Stomach (tissue), 8 donors: ENCODE measurements at regions not wholly inside any gene's neighbourhood (a gene's known extent, or its start where the extent isn't known, plus 50 kb on each side); places are given as distances from the start of the nearest gene placed in this dataset.

Experiments
- DNase-seq, 2 donors: peaks; one replicate each; pipeline versions ENCODE4 v3.0.0 to v3.0.0-alpha.2; 2013 to 2019
- H3K27ac ChIP-seq, 5 donors: fragments of 200-600 bp in 4 of 5; sonication (generic) in 4 of 5; one replicate each; pipeline ENCODE4 v1.5.1; 2013 to 2019; ENCODE audit warnings: mild to moderate bottlenecking in 1 of 5, moderate library complexity in 1 of 5
- H3K27me3 ChIP-seq, 3 donors: fragments of 200-600 bp; sonication (generic); one replicate each; pipeline ENCODE4 v1.5.1; 2017 to 2019; ENCODE audit warnings: mixed run types in 1 of 3
- H3K36me3 ChIP-seq, 4 donors: fragments of 200-600 bp; sonication (generic); 1 replicate in 3 of 4; 2 replicates in 1 of 4; pipeline ENCODE4 v1.5.1; 2016 to 2019
- H3K4me1 ChIP-seq, 4 donors: fragments of 200-600 bp; sonication (generic); one replicate each; pipeline ENCODE4 v1.5.1; 2016 to 2019
- H3K4me3 ChIP-seq, 4 donors: fragments of 200-600 bp; sonication (generic) in 3 of 4; one replicate each; pipeline ENCODE4 v1.5.1; 2016 to 2019; ENCODE audit warnings: mild to moderate bottlenecking in 1 of 4
- H3K9me3 ChIP-seq, 4 donors: fragments of 200-600 bp; sonication (generic); one replicate each; pipeline ENCODE4 v1.5.1; 2016 to 2019
- EP300 ChIP-seq: sonication (generic); formaldehyde crosslinking; IDR thresholded peaks from one replicate; pipeline ENCODE4 v1.6.1; 2017; ENCODE audit warnings: antibody characterized with exemption
- POLR2A ChIP-seq, 4 donors: fragments of 450-650 bp; IDR thresholded peaks; one replicate each; pipeline ENCODE4 v1.6.1; 2016; ENCODE audit warnings: antibody characterized with exemption in 4 of 4, control low read depth in 2 of 4, mild to moderate bottlenecking in 1 of 4, moderate library complexity in 1 of 4
- POLR2AphosphoS5 ChIP-seq, 3 donors: sonication (generic); formaldehyde crosslinking; IDR thresholded peaks; one replicate each; pipeline ENCODE4 v1.6.1; 2016; ENCODE audit warnings: antibody characterized with exemption in 3 of 3
- WGBS, 5 donors: extraction: QIAGEN DNeasy Blood & Tissue Kit in 3 of 5; methylation state at CpG; one replicate each; pipeline versions ENCODE4 v1.1.5 to v1.1.7; 2013 to 2018; 5-methylcytosine and 5-hydroxymethylcytosine counted together
- intact Hi-C: fragments of 100-400 bp; cut with DNase I; formaldehyde crosslinking; loops from one replicate; pipeline ENCODE4 v1.15.1; 2023; ENCODE audit warnings: low total_unique reads
- TF ChIP-seq, protein P1 (sequence below), 7 experiments: fragments of 450-650 bp in 4 of 7; fragments of 200-600 bp in 3 of 7; sonication (generic) in 3 of 7; IDR thresholded peaks; one replicate each; pipeline ENCODE4 v1.5.1; 2016 to 2019; ENCODE audit warnings: antibody characterized with exemption in 7 of 7, control low read depth in 2 of 7, mild to moderate bottlenecking in 1 of 7
- donor health status: healthy with polysubstance abuse.
- donor health status: Bipolar disorder and iron deficiency.
- donor health status: healthy.

DNA sequence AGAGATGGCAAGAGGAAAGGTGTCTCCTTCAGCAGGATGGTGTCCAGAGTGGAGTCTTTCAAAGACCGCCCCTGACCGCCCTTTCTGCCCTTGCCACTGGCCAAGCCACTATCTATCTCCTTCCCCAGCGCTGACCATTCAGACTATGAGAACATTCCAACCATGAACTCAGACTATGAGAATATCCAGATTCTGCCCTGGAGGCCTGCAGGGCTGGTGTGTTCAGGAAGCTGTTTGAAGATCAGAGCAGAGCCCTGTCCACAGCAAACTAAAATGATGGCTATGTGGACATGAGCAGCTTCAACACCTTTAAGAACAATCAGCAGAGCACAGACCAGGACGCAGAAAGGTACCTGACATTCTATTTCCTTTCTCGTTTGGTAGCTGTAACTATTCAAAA, 57.3 kb upstream of the WNT7A start:
- 84 to 88% (median 87%) methylated on average over 5 of the region's 5 CpGs for WGBS, 5 donors
- peaks cover 0 to 27% (median 6%) of the 10 kb centered on the region in 3 donors for H3K27me3 ChIP-seq
- DNase-seq: no peak
- intact Hi-C loops: no loop called here
- peaks cover 0 to 13% (median 12%) of the 10 kb centered on the region in 4 donors for H3K9me3 ChIP-seq
- TF ChIP-seq EP300 (no peak), POLR2A (IDR thresholded peaks at IDR 0.05) (no peak), POLR2AphosphoS5 (IDR thresholded peaks at IDR 0.05) (no peak)
- TF ChIP-seq, protein P1, sequence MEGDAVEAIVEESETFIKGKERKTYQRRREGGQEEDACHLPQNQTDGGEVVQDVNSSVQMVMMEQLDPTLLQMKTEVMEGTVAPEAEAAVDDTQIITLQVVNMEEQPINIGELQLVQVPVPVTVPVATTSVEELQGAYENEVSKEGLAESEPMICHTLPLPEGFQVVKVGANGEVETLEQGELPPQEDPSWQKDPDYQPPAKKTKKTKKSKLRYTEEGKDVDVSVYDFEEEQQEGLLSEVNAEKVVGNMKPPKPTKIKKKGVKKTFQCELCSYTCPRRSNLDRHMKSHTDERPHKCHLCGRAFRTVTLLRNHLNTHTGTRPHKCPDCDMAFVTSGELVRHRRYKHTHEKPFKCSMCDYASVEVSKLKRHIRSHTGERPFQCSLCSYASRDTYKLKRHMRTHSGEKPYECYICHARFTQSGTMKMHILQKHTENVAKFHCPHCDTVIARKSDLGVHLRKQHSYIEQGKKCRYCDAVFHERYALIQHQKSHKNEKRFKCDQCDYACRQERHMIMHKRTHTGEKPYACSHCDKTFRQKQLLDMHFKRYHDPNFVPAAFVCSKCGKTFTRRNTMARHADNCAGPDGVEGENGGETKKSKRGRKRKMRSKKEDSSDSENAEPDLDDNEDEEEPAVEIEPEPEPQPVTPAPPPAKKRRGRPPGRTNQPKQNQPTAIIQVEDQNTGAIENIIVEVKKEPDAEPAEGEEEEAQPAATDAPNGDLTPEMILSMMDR (IDR thresholded peaks at IDR 0.05): no peak
- H3K4me3 ChIP-seq: no peak overlapping the region
- H3K36me3 ChIP-seq: no peaks in the 10 kb centered on the region
- peaks cover 0 to 7% (median 0%) of the 10 kb centered on the region in 4 donors for H3K4me1 ChIP-seq
- H3K27ac ChIP-seq: no peak overlapping the region

DNA sequence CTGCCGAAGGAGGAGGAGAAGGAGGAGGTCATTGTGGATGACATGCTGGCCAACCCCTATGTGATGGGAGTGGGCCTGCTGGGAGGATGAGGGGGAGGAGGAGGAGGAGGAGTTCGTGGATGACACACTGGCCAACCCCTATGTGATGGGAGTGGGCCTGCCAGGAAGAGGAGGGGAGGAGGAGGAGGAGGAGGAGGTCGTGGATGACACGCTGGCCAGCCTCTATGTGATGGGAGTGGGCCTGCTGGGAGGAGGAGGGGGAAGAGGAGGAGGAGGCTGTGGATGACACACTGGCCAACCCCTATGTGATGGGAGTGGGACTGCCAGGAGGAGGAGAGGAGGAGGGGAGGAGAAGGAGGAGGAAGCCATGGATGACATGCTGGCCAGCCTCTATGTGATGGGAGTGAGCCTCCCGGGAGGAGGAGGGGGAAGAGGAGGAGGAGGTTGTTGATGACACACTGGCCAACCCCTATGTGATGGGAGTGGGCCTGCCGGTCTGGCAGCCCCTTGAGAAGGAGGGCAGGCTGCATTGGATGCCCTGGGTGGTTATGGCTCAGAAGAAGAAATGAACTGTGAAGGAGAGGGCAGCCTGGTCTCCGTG, 55.7 kb upstream of the WNT7A start:
- H3K9me3 ChIP-seq: peaks cover 0 to 21% (median 17%) of the 10 kb centered on the region in 4 donors
- no peak for TF ChIP-seq POLR2AphosphoS5 (IDR thresholded peaks at IDR 0.05)
- TF ChIP-seq, protein P1 (IDR thresholded peaks at IDR 0.05): no peak
- TF ChIP-seq EP300: no peak
- no peak for TF ChIP-seq POLR2A (IDR thresholded peaks at IDR 0.05)
- no peak overlapping the region for H3K4me3 ChIP-seq
- H3K4me1 ChIP-seq: peaks cover 0 to 7% (median 0%) of the 10 kb centered on the region in 4 donors
- intact Hi-C loops: no loop called here
- DNase-seq: no peak
- 66 to 73% (median 69%) methylated on average over 6 to 7 of the region's 7 CpGs for WGBS, 5 donors
- H3K27ac ChIP-seq: no peak overlapping the region
- no peaks in the 10 kb centered on the region for H3K36me3 ChIP-seq
- peaks cover 0 to 31% (median 6%) of the 10 kb centered on the region in 3 donors for H3K27me3 ChIP-seq

DNA sequence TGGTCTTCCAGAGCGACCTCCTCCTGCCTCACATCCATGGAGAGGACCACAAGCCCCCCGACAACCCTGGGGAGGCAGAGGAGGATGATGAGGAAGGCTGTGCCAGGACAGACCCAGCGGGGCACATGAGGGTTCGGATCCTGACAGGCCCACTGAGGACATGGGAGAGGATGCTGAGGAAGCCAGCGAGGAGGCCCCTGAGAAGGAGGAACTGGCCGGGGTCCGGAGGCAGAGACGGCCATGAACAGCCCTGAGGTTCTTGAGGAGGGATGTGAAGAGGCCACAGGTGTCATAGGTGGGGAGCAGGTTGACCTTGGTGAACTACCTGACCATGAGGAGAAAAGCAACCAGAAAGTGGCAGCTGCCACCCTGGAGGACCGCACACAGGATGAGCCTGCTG, 54.9 kb upstream of the WNT7A start:
- WGBS, 5 donors: 82 to 98% (median 87%) methylated on average over 8 to 9 of the region's 9 CpGs
- Histone ChIP-seq H3K4me3 (no peak overlapping the region), H3K27me3 (peaks cover 0 to 34% (median 6%) of the 10 kb centered on the region in 3 donors), H3K9me3 (peaks cover 0 to 26% (median 19%) of the 10 kb centered on the region in 4 donors), H3K4me1 (peaks cover 0 to 7% (median 0%) of the 10 kb centered on the region in 4 donors), H3K27ac (no peak overlapping the region), H3K36me3 (no peaks in the 10 kb centered on the region)
- no peak for DNase-seq
- intact Hi-C loops: no loop called here
- TF ChIP-seq, protein P1 (IDR thresholded peaks at IDR 0.05): no peak

DNA sequence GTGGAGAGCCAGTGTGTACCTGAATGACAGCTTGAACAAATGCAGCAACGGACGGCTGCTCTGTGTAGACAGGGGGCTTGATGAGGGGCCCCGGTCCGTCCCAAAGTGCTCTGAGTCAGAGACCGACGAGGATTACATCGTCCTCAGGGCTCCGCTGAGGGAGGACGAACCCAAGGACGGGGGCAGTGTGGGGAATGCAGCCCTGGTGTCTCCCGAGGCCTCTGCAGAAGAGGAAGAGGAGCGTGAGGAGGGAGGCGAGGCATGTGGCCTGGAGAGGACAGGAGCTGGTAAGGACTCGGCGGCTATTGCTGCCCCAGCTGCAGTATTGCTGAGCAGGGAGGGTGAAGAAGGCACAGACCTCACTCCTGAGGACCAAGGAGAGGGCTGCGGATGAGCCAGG, 54.4 kb upstream of the WNT7A start:
- H3K9me3 ChIP-seq: peaks cover 0 to 30% (median 23%) of the 10 kb centered on the region in 4 donors
- peaks cover 0 to 39% (median 6%) of the 10 kb centered on the region in 3 donors for H3K27me3 ChIP-seq
- 85 to 87% (median 86%) methylated on average over 16 of the region's 16 CpGs for WGBS, 5 donors
- TF ChIP-seq, protein P1 (IDR thresholded peaks at IDR 0.05): no peak
- TF ChIP-seq EP300 (no peak), POLR2A (IDR thresholded peaks at IDR 0.05) (no peak), POLR2AphosphoS5 (IDR thresholded peaks at IDR 0.05) (no peak)
- H3K4me1 ChIP-seq: peaks cover 0 to 7% (median 0%) of the 10 kb centered on the region in 4 donors
- no peak overlapping the region for H3K27ac ChIP-seq
- no peak overlapping the region for H3K4me3 ChIP-seq
- no peaks in the 10 kb centered on the region for H3K36me3 ChIP-seq
- intact Hi-C loops: no loop called here
- DNase-seq: no peak
